H9 (cell line): ENCODE measurements at regions not wholly inside any gene's neighbourhood (a gene's known extent, or its start where the extent isn't known, plus 50 kb on each side); places are given as distances from the start of the nearest gene placed in this dataset.

Experiments
- DNase-seq: peaks from one replicate; pipeline ENCODE4 v3.0.0-alpha.2; 2017
- H2AFZ ChIP-seq: one replicate; pipeline ENCODE4 v1.6.1; 2013; ENCODE audit warnings: mild to moderate bottlenecking, low read length, control low read depth, moderate library complexity
- H2AK5ac ChIP-seq: 2 replicates; pipeline ENCODE4 v1.6.1; 2013; ENCODE audit warnings: low read length, control low read depth, mixed read lengths; ENCODE audit not compliant: insufficient read length
- H2BK120ac ChIP-seq: one replicate; pipeline ENCODE4 v1.6.1; 2013; ENCODE audit warnings: low read depth, mild to moderate bottlenecking, low read length, control low read depth, inconsistent platforms; ENCODE audit not compliant: poor library complexity, severe bottlenecking
- H2BK12ac ChIP-seq: 2 replicates; pipeline ENCODE4 v1.6.1; 2013; ENCODE audit warnings: low read length, control low read depth, mixed read lengths, low read depth; ENCODE audit not compliant: insufficient read length
- H2BK15ac ChIP-seq: 2 replicates; pipeline ENCODE4 v1.6.1; 2013; ENCODE audit warnings: low read depth, low read length, control low read depth
- H2BK20ac ChIP-seq: one replicate; pipeline ENCODE4 v1.6.1; 2013; ENCODE audit warnings: low read depth, mild to moderate bottlenecking, low read length, control low read depth, inconsistent platforms; ENCODE audit not compliant: poor library complexity, severe bottlenecking
- H2BK5ac ChIP-seq: 2 replicates; pipeline ENCODE4 v1.6.1; 2013; ENCODE audit warnings: low read length, control low read depth, mixed read lengths; ENCODE audit not compliant: insufficient read length
- H3K14ac ChIP-seq: 2 replicates; pipeline ENCODE4 v1.6.1; 2013; ENCODE audit warnings: low read length, control low read depth; ENCODE audit not compliant: insufficient read depth
- H3K18ac ChIP-seq: 2 replicates; pipeline ENCODE4 v1.6.1; 2013; ENCODE audit warnings: low read depth, mild to moderate bottlenecking, mixed read lengths, low read length, control low read depth; ENCODE audit not compliant: insufficient read length
- H3K23ac ChIP-seq: 2 replicates; pipeline ENCODE4 v1.6.1; 2013; ENCODE audit warnings: low read length, control low read depth, mixed read lengths, low read depth; ENCODE audit not compliant: insufficient read length
- H3K23me2 ChIP-seq: 2 replicates; pipeline ENCODE4 v1.6.1; 2013; ENCODE audit warnings: low read depth, mild to moderate bottlenecking, mixed read lengths, low read length, control low read depth; ENCODE audit not compliant: insufficient read length, poor library complexity, severe bottlenecking
- H3K27ac ChIP-seq: 2 replicates; pipeline ENCODE4 v1.5.1; 2013; ENCODE audit warnings: low read length, control low read depth, mixed read lengths, low read depth; ENCODE audit not compliant: insufficient read length
- H3K27me3 ChIP-seq: 2 replicates; pipeline ENCODE4 v1.6.1; 2013; ENCODE audit warnings: low read length, control low read depth, inconsistent platforms; ENCODE audit not compliant: insufficient read depth
- H3K4ac ChIP-seq: 2 replicates; pipeline ENCODE4 v1.6.1; 2013; ENCODE audit warnings: low read depth, mild to moderate bottlenecking, control low read depth, inconsistent platforms, low read length, moderate library complexity
- H3K4me1 ChIP-seq: 2 replicates; pipeline ENCODE4 v1.6.1; 2013; ENCODE audit warnings: low read length, control low read depth, inconsistent platforms; ENCODE audit not compliant: insufficient read depth
- H3K4me2 ChIP-seq: 2 replicates; pipeline ENCODE4 v1.6.1; 2013; ENCODE audit warnings: low read length, control low read depth, mixed read lengths; ENCODE audit not compliant: insufficient read length, insufficient read depth
- H3K56ac ChIP-seq: 2 replicates; pipeline ENCODE4 v1.6.1; 2013; ENCODE audit warnings: low read depth, mild to moderate bottlenecking, mixed read lengths, low read length, control low read depth; ENCODE audit not compliant: insufficient read length
- H3K79me1 ChIP-seq: 2 replicates; pipeline ENCODE4 v1.6.1; 2013; ENCODE audit warnings: low read depth, mild to moderate bottlenecking, moderate library complexity, low read length, control low read depth, inconsistent platforms; ENCODE audit not compliant: insufficient read depth, poor library complexity, severe bottlenecking
- H3K79me2 ChIP-seq: 2 replicates; pipeline ENCODE4 v1.6.1; 2013; ENCODE audit warnings: low read length, control low read depth, inconsistent platforms; ENCODE audit not compliant: insufficient read depth
- H3K9ac ChIP-seq: 2 replicates; pipeline ENCODE4 v1.6.1; 2013; ENCODE audit warnings: low read length, control low read depth, mixed read lengths; ENCODE audit not compliant: insufficient read length; ENCODE audit errors: extremely low read depth
- H3K9me3 ChIP-seq: one replicate; pipeline ENCODE4 v1.6.1; 2013; ENCODE audit warnings: low read depth, low read length, inconsistent platforms; ENCODE audit not compliant: control insufficient read depth
- H3T11ph ChIP-seq: one replicate; pipeline ENCODE4 v1.6.1; 2013; ENCODE audit warnings: mild to moderate bottlenecking, low read length, control low read depth, inconsistent platforms
- H4K20me1 ChIP-seq: one replicate; pipeline ENCODE4 v1.6.1; 2013; ENCODE audit not compliant: control insufficient read depth, insufficient read length, insufficient read depth
- H4K5ac ChIP-seq: 2 replicates; pipeline ENCODE4 v1.6.1; 2013; ENCODE audit warnings: low read depth, mild to moderate bottlenecking, mixed read lengths, low read length, control low read depth; ENCODE audit not compliant: insufficient read length
- H4K8ac ChIP-seq: replicated peaks from 2 replicates; pipeline ENCODE4 v1.6.1; 2013; ENCODE audit warnings: low read length, control low read depth, mixed read lengths, low read depth; ENCODE audit not compliant: insufficient read length
- H4K91ac ChIP-seq: 2 replicates; pipeline ENCODE4 v1.6.1; 2013; ENCODE audit warnings: low read depth, mild to moderate bottlenecking, moderate library complexity, mixed read lengths, low read length, control low read depth; ENCODE audit not compliant: insufficient read length
- H3K27ac Mint-ChIP-seq, 3 experiments: 2 replicates in 2 of 3; 3 replicates in 1 of 3; pipeline ENCODE4 v1.8.0; 2020 to 2021; ENCODE audit warnings: mixed read lengths in 3 of 3, mild to moderate bottlenecking in 1 of 3, moderate library complexity in 1 of 3
- H3K27me3 Mint-ChIP-seq: 2 replicates; pipeline ENCODE4 v1.8.0; 2021; ENCODE audit warnings: low read depth, mild to moderate bottlenecking, moderate library complexity, mixed read lengths
- H3K36me3 Mint-ChIP-seq, 3 experiments: 2 replicates in 2 of 3; 3 replicates in 1 of 3; pipeline ENCODE4 v1.8.0; 2020 to 2021; ENCODE audit warnings: low read depth in 3 of 3, mixed read lengths in 3 of 3; ENCODE audit not compliant: insufficient read depth in 1 of 3
- H3K4me1 Mint-ChIP-seq, 2 experiments: 2 replicates each; pipeline ENCODE4 v1.8.0; 2020; ENCODE audit warnings: mixed read lengths in 2 of 2
- H3K4me3 Mint-ChIP-seq, 2 experiments: 2 replicates in 1 of 2; 3 replicates in 1 of 2; pipeline ENCODE4 v1.8.0; 2020 to 2021; ENCODE audit warnings: mild to moderate bottlenecking in 2 of 2, mixed read lengths in 2 of 2, moderate library complexity in 1 of 2
- H3K9me3 Mint-ChIP-seq, 2 experiments: 2 replicates in 1 of 2; 3 replicates in 1 of 2; pipeline ENCODE4 v1.8.0; 2020; ENCODE audit warnings: mild to moderate bottlenecking in 2 of 2, mixed read lengths in 2 of 2, moderate library complexity in 1 of 2
- CTCF ChIP-seq: fragments of 200-600 bp; sonication (generic); conservative IDR thresholded peaks from 3 replicates; pipeline ENCODE4 v1.8.0; 2021; ENCODE audit warnings: antibody characterized with exemption, mild to moderate bottlenecking
- WGBS: extraction: QIAGEN DNeasy Blood & Tissue Kit; methylation state at CpG from one replicate; pipeline ENCODE4 v1.1.7; 2013; ENCODE audit warnings: missing lambda C conversion rate, low lambda C conversion rate, mixed read lengths; ENCODE audit not compliant: insufficient read length; ENCODE audit errors: extremely low coverage; 5-methylcytosine and 5-hydroxymethylcytosine counted together

DNA sequence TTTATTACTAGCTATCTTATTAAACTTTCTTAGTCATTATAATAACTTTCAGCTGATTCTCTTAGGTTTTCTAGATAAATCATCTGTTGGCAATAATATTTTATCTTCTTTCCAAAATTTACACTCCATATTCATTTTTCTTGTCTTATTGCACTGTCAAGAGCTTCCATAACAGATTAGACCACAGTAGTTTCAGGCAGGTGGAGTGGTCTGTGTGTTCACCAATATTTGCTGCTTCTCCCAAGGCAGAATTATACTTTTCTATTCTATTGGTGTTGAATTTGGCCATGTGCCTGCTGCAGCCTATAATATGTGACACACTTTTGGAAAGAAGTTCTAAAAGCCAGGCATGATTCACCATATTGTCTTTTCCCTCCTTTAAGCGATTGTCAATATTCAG, 422.8 kb downstream of the GATA3 start:
- H3K79me2 ChIP-seq, result no peaks in the 10 kb centered on the region
- no peak for TF ChIP-seq CTCF
- H2BK20ac ChIP-seq, result no peak overlapping the region
- no peak overlapping the region for H4K91ac ChIP-seq
- no CpG with 5 or more reads among the region's 1 CpG for WGBS
- H3K56ac ChIP-seq, result no peak overlapping the region
- H3K4ac ChIP-seq, result no peak overlapping the region
- no peaks in the 10 kb centered on the region for H3K79me1 ChIP-seq
- H4K20me1 ChIP-seq, result no peaks in the 10 kb centered on the region
- H3T11ph ChIP-seq, result no peak overlapping the region
- H3K27ac ChIP-seq, result no peak overlapping the region
- no peaks in the 10 kb centered on the region for H3K4me1 ChIP-seq
- H3K14ac ChIP-seq, result no peak overlapping the region
- H3K9ac ChIP-seq, result no peak overlapping the region
- H3K9me3 ChIP-seq, result no peaks in the 10 kb centered on the region
- Mint-ChIP-seq H3K27ac (no peak overlapping the region), H3K27me3 (peaks cover 4% of the 10 kb centered on the region; the same call in 1 of the 2 replicates), H3K4me1 (no peaks in the 10 kb centered on the region), H3K36me3 (peaks cover 1 to 7% (median 4%) of the 10 kb centered on the region in 3 experiments; a peak in 4 of 7 replicates), H3K4me3 (no peak overlapping the region), H3K9me3 (peaks cover 9 to 11% of the 10 kb centered on the region in 2 experiments)
- no peak for DNase-seq
- no peak overlapping the region for H4K8ac ChIP-seq
- H2BK12ac ChIP-seq, result no peak overlapping the region
- no peak overlapping the region for H2BK5ac ChIP-seq
- H2BK120ac ChIP-seq, result no peak overlapping the region
- no peaks in the 10 kb centered on the region for H3K23me2 ChIP-seq
- H3K4me2 ChIP-seq, result no peak overlapping the region
- H3K27me3 ChIP-seq, result no peaks in the 10 kb centered on the region
- H3K23ac ChIP-seq, result no peak overlapping the region
- H4K5ac ChIP-seq, result no peak overlapping the region
- no peak overlapping the region for H2AK5ac ChIP-seq
- no peak overlapping the region for H2AFZ ChIP-seq
- no peak overlapping the region for H2BK15ac ChIP-seq
- H3K18ac ChIP-seq, result no peak overlapping the region
